HG02870 (cell line): ENCODE measurements at regions not wholly inside any gene's neighbourhood (a gene's known extent, or its start where the extent isn't known, plus 50 kb on each side); places are given as distances from the start of the nearest gene placed in this dataset.

Source experiments
- ATAC-seq: cut with Tn5 transposase; IDR thresholded peaks from one replicate; pipeline ENCODE4 v1.9.1; 2021; ENCODE audit warnings: mild to moderate bottlenecking, moderate library complexity; ENCODE audit not compliant: unreplicated experiment

GRCh38 chr14:66388516-66388915 is 97.7 kb upstream of the CCDC196 start:
- ATAC-seq = no peak

- ATAC-seq = no peak
These were observed 96.7 kb upstream of the CCDC196 start for GRCh38 chr14:66389481-66389880.

- peak; percentile 68 for ATAC-seq
These were observed 90.9 kb upstream of the CCDC196 start for GRCh38 chr14:66395300-66395699.

GRCh38 chr14:66396164-66396563 is 90.0 kb upstream of the CCDC196 start:
- ATAC-seq = no peak

GRCh38 chr14:66398437-66398836 is 87.7 kb upstream of the CCDC196 start:
- no peak for ATAC-seq

GRCh38 chr14:66401449-66402095 is 84.6 kb upstream of the CCDC196 start:
- ATAC-seq = no peak

- no peak for ATAC-seq
These were observed 83.0 kb upstream of the CCDC196 start for GRCh38 chr14:66403183-66403582.

GRCh38 chr14:66404051-66404545 is 82.1 kb upstream of the CCDC196 start:
- ATAC-seq = no peak

- ATAC-seq = no peak
These were observed 81.0 kb upstream of the CCDC196 start for GRCh38 chr14:66405158-66405557.

- no peak for ATAC-seq
These were observed 72.3 kb upstream of the CCDC196 start for GRCh38 chr14:66413901-66414300.

- ATAC-seq = no peak
These were observed 71.7 kb upstream of the CCDC196 start for GRCh38 chr14:66414511-66414910.

- ATAC-seq = no peak
These were observed 65.7 kb upstream of the CCDC196 start for GRCh38 chr14:66420251-66421006.

GRCh38 chr14:66421990-66422946 is 63.9 kb upstream of the CCDC196 start:
- ATAC-seq = no peak

GRCh38 chr14:66425402-66425801 is 60.8 kb upstream of the CCDC196 start:
- no peak for ATAC-seq

- ATAC-seq = no peak
These were observed 59.7 kb upstream of the CCDC196 start for GRCh38 chr14:66426451-66426850.

- ATAC-seq = no peak
These were observed 53.8 kb upstream of the CCDC196 start for GRCh38 chr14:66432334-66432733.

- ATAC-seq = no peak
These were observed 51.7 kb upstream of the CCDC196 start for GRCh38 chr14:66434464-66434863.

- no peak for ATAC-seq
These were observed 50.5 kb upstream of the CCDC196 start for GRCh38 chr14:66435683-66436082.
